Immature natural killer cell (primary cell): ENCODE measurements at regions not wholly inside any gene's neighbourhood (a gene's known extent, or its start where the extent isn't known, plus 50 kb on each side); places are given as distances from the start of the nearest gene placed in this dataset.

ENCODE experiments used
- DNase-seq, 3 donors: peaks; one replicate each; pipeline ENCODE4 v3.0.0; 2022; ENCODE audit warnings: mixed read lengths in 1 of 3
- H3K27ac Mint-ChIP-seq, 6 donors: one replicate each; pipeline ENCODE4 v1.8.0; 2020; ENCODE audit warnings: mixed read lengths in 6 of 6, mild to moderate bottlenecking in 5 of 6, inconsistent platforms in 4 of 6, moderate library complexity in 3 of 6
- H3K27me3 Mint-ChIP-seq, 3 donors: one replicate each; pipeline ENCODE4 v1.8.0; 2020 to 2021; ENCODE audit warnings: low read depth in 3 of 3, mild to moderate bottlenecking in 3 of 3, mixed read lengths in 3 of 3, moderate library complexity in 3 of 3, inconsistent platforms in 1 of 3
- H3K36me3 Mint-ChIP-seq, 3 donors: one replicate each; pipeline ENCODE4 v1.8.0; 2020; ENCODE audit warnings: mixed read lengths in 3 of 3, inconsistent platforms in 2 of 3, mild to moderate bottlenecking in 2 of 3
- H3K4me1 Mint-ChIP-seq, 2 donors: one replicate each; pipeline ENCODE4 v1.8.0; 2020; ENCODE audit warnings: inconsistent platforms in 2 of 2, mild to moderate bottlenecking in 2 of 2, mixed read lengths in 2 of 2, moderate library complexity in 1 of 2
- H3K4me3 Mint-ChIP-seq, 5 donors: one replicate each; pipeline ENCODE4 v1.8.0; 2020; ENCODE audit warnings: mild to moderate bottlenecking in 5 of 5, mixed read lengths in 5 of 5, inconsistent platforms in 3 of 5, moderate library complexity in 3 of 5
- H3K9me3 Mint-ChIP-seq, 6 donors: one replicate each; pipeline ENCODE4 v1.8.0; 2020; ENCODE audit warnings: mild to moderate bottlenecking in 6 of 6, mixed read lengths in 6 of 6, inconsistent platforms in 4 of 6, moderate library complexity in 3 of 6

GRCh38 chr2:53403792-53404413, 363.7 kb upstream of the CHAC2 start:
- no peaks in the 10 kb centered on the region for H3K27me3 Mint-ChIP-seq
- peaks cover 0 to 16% (median 4%) of the 10 kb centered on the region in 6 donors for H3K9me3 Mint-ChIP-seq
- DNase-seq: no peak
- no peaks in the 10 kb centered on the region for H3K4me1 Mint-ChIP-seq
- no peak overlapping the region for H3K4me3 Mint-ChIP-seq
- no peaks in the 10 kb centered on the region for H3K36me3 Mint-ChIP-seq
- no peak overlapping the region for H3K27ac Mint-ChIP-seq

GRCh38 chr2:53397085-53397484, 370.5 kb upstream of the CHAC2 start:
- Mint-ChIP-seq H3K4me1 (no peaks in the 10 kb centered on the region), H3K36me3 (no peaks in the 10 kb centered on the region), H3K27me3 (no peaks in the 10 kb centered on the region), H3K4me3 (no peak overlapping the region), H3K27ac (no peak overlapping the region), H3K9me3 (peaks cover 2 to 23% (median 10%) of the 10 kb centered on the region in 6 donors)
- DNase-seq: no peak

- H3K27ac Mint-ChIP-seq: no peak overlapping the region
- H3K27me3 Mint-ChIP-seq: peaks cover 0 to 2% (median 0%) of the 10 kb centered on the region in 3 donors
- H3K9me3 Mint-ChIP-seq: peaks cover 2 to 10% (median 6%) of the 10 kb centered on the region in 6 donors
- no peak for DNase-seq
- no peaks in the 10 kb centered on the region for H3K36me3 Mint-ChIP-seq
- no peaks in the 10 kb centered on the region for H3K4me1 Mint-ChIP-seq
- no peak overlapping the region for H3K4me3 Mint-ChIP-seq
Observed at GRCh38 chr2:53381271-53381670, 386.3 kb upstream of the CHAC2 start.

GRCh38 chr2:53379547-53379946, 388.1 kb upstream of the CHAC2 start:
- no peaks in the 10 kb centered on the region for H3K4me1 Mint-ChIP-seq
- no peak for DNase-seq
- peaks cover 0 to 2% (median 0%) of the 10 kb centered on the region in 3 donors for H3K36me3 Mint-ChIP-seq
- peaks cover 0 to 3% (median 0%) of the 10 kb centered on the region in 3 donors for H3K27me3 Mint-ChIP-seq
- no peak overlapping the region for H3K4me3 Mint-ChIP-seq
- no peak overlapping the region for H3K27ac Mint-ChIP-seq
- H3K9me3 Mint-ChIP-seq: peaks cover 3 to 17% (median 9%) of the 10 kb centered on the region in 6 donors

GRCh38 chr2:53378791-53379190, 388.8 kb upstream of the CHAC2 start:
- DNase-seq: no peak
- H3K27ac Mint-ChIP-seq: no peak overlapping the region
- peaks cover 3 to 17% (median 9%) of the 10 kb centered on the region in 6 donors for H3K9me3 Mint-ChIP-seq
- H3K36me3 Mint-ChIP-seq: peaks cover 0 to 2% (median 0%) of the 10 kb centered on the region in 3 donors
- peaks cover 0 to 3% (median 0%) of the 10 kb centered on the region in 3 donors for H3K27me3 Mint-ChIP-seq
- H3K4me1 Mint-ChIP-seq: no peaks in the 10 kb centered on the region
- no peak overlapping the region for H3K4me3 Mint-ChIP-seq

- DNase-seq: no peak
- H3K4me1 Mint-ChIP-seq: no peaks in the 10 kb centered on the region
- peaks cover 0 to 3% (median 0%) of the 10 kb centered on the region in 3 donors for H3K27me3 Mint-ChIP-seq
- H3K9me3 Mint-ChIP-seq: peaks cover 4 to 17% (median 10%) of the 10 kb centered on the region in 6 donors
- H3K27ac Mint-ChIP-seq: no peak overlapping the region
- H3K4me3 Mint-ChIP-seq: no peak overlapping the region
- peaks cover 0 to 2% (median 0%) of the 10 kb centered on the region in 3 donors for H3K36me3 Mint-ChIP-seq
Observed at GRCh38 chr2:53373126-53373525, 394.5 kb upstream of the CHAC2 start.

GRCh38 chr2:53366543-53366942, 401.1 kb upstream of the CHAC2 start:
- no peaks in the 10 kb centered on the region for H3K4me1 Mint-ChIP-seq
- no peaks in the 10 kb centered on the region for H3K27me3 Mint-ChIP-seq
- no peak overlapping the region for H3K4me3 Mint-ChIP-seq
- no peaks in the 10 kb centered on the region for H3K36me3 Mint-ChIP-seq
- peaks cover 0 to 23% (median 6%) of the 10 kb centered on the region in 6 donors for H3K9me3 Mint-ChIP-seq
- H3K27ac Mint-ChIP-seq: no peak overlapping the region
- DNase-seq: no peak

- no peak for DNase-seq
- Mint-ChIP-seq H3K27me3 (no peaks in the 10 kb centered on the region), H3K36me3 (no peaks in the 10 kb centered on the region), H3K27ac (no peak overlapping the region), H3K9me3 (peaks cover 0 to 31% (median 6%) of the 10 kb centered on the region in 6 donors), H3K4me3 (no peak overlapping the region), H3K4me1 (no peaks in the 10 kb centered on the region)
Observed at GRCh38 chr2:53362934-53363333, 404.7 kb upstream of the CHAC2 start.

GRCh38 chr2:53356291-53356905, 411.2 kb upstream of the CHAC2 start:
- Mint-ChIP-seq H3K9me3 (peaks cover 7 to 32% (median 10%) of the 10 kb centered on the region in 6 donors), H3K27ac (no peak overlapping the region), H3K4me1 (no peaks in the 10 kb centered on the region), H3K4me3 (no peak overlapping the region), H3K36me3 (no peaks in the 10 kb centered on the region), H3K27me3 (no peaks in the 10 kb centered on the region)
- no peak for DNase-seq

GRCh38 chr2:53353135-53354114, 414.2 kb upstream of the CHAC2 start:
- peaks cover 10 to 49% (median 12%) of the 10 kb centered on the region in 6 donors for H3K9me3 Mint-ChIP-seq
- no peaks in the 10 kb centered on the region for H3K36me3 Mint-ChIP-seq
- no peaks in the 10 kb centered on the region for H3K4me1 Mint-ChIP-seq
- peaks cover 0 to 3% (median 0%) of the 10 kb centered on the region in 3 donors for H3K27me3 Mint-ChIP-seq
- H3K4me3 Mint-ChIP-seq: no peak overlapping the region
- H3K27ac Mint-ChIP-seq: no peak overlapping the region
- no peak for DNase-seq

GRCh38 chr2:53347269-53347668, 420.3 kb upstream of the CHAC2 start:
- Mint-ChIP-seq H3K9me3 (peaks cover 0 to 22% (median 7%) of the 10 kb centered on the region in 6 donors), H3K4me3 (no peak overlapping the region), H3K27ac (no peak overlapping the region), H3K36me3 (no peaks in the 10 kb centered on the region), H3K4me1 (no peaks in the 10 kb centered on the region), H3K27me3 (peaks cover 0 to 3% (median 0%) of the 10 kb centered on the region in 3 donors)
- no peak for DNase-seq

- H3K36me3 Mint-ChIP-seq: no peaks in the 10 kb centered on the region
- H3K4me3 Mint-ChIP-seq: no peak overlapping the region
- DNase-seq: no peak
- no peak overlapping the region for H3K27ac Mint-ChIP-seq
- no peaks in the 10 kb centered on the region for H3K4me1 Mint-ChIP-seq
- peaks cover 0 to 2% (median 1%) of the 10 kb centered on the region in 3 donors for H3K27me3 Mint-ChIP-seq
- peaks cover 4 to 9% (median 5%) of the 10 kb centered on the region in 6 donors for H3K9me3 Mint-ChIP-seq
Observed at GRCh38 chr2:53342248-53342647, 425.4 kb upstream of the CHAC2 start.

GRCh38 chr2:53334610-53335009, 433.0 kb upstream of the CHAC2 start:
- H3K4me3 Mint-ChIP-seq: no peak overlapping the region

GRCh38 chr2:53331667-53332066, 435.9 kb upstream of the CHAC2 start:
- no peak for DNase-seq
- peaks cover 0 to 6% (median 3%) of the 10 kb centered on the region in 6 donors for H3K9me3 Mint-ChIP-seq
- H3K4me1 Mint-ChIP-seq: no peaks in the 10 kb centered on the region
- H3K4me3 Mint-ChIP-seq: no peak overlapping the region
- no peaks in the 10 kb centered on the region for H3K36me3 Mint-ChIP-seq
- H3K27me3 Mint-ChIP-seq: peaks cover 0 to 2% (median 1%) of the 10 kb centered on the region in 3 donors
- no peak overlapping the region for H3K27ac Mint-ChIP-seq

More at GRCh38 chr2:53334610-53335009, 433.0 kb upstream of the CHAC2 start:
- DNase-seq: no peak
- Mint-ChIP-seq H3K9me3 (peaks cover 0 to 9% (median 1%) of the 10 kb centered on the region in 6 donors), H3K27me3 (peaks cover 0 to 2% (median 0%) of the 10 kb centered on the region in 3 donors), H3K36me3 (no peaks in the 10 kb centered on the region), H3K4me1 (no peaks in the 10 kb centered on the region), H3K27ac (no peak overlapping the region)
